K562 (cell line): ENCODE measurements at regions not wholly inside any gene's neighbourhood (a gene's known extent, or its start where the extent isn't known, plus 50 kb on each side); places are given as distances from the start of the nearest gene placed in this dataset.
"Not testable (repeated sequence)": the region's sequence is repeated elsewhere in the genome, so short reads cannot be mapped to it uniquely, and the experiment has no call there.

Experiments
- ATAC-seq: fragments of 200-7000 bp; cut with Tn5 transposase; 3 replicates; pipeline ENCODE4 v1.9.1; 2020; ENCODE audit warnings: moderate library complexity
- BruUV-seq: library from RNA; stranded (reverse); fragments of 400-500 nt; replicated peaks from 2 replicates; lab custom pipeline; 2021; lab: Mats Ljungman, UMichigan
- CTCF ChIA-PET: fragments of 300-600 bp; formaldehyde crosslinking; extraction: SDS; loops from one replicate; lab custom pipeline; 2021; ENCODE audit warnings: low intra/inter-chr PET ratio; lab: Yijun Ruan, JAX
- POLR2A ChIA-PET: fragments of 300-600, 350-650 bp; sonication (Branson Sonifier 250); formaldehyde crosslinking; extraction: SDS; loops from one replicate; lab custom pipeline; 2021; ENCODE audit warnings: antibody characterized with exemption, inconsistent platforms; lab: Yijun Ruan, JAX
- DNase-seq, 4 experiments: peaks; one replicate each; pipeline versions ENCODE4 v3.0.0 to v3.0.0-alpha.2; 2011 to 2018; ENCODE audit warnings: low spot score in 3 of 4, mixed read lengths in 3 of 4; ENCODE audit errors: extremely low read depth in 1 of 4
- FAIRE-seq: peaks from 2 replicates; lab custom pipeline; 2011; peaks lifted over from hg19 to GRCh38; lab: Jason Lieb, UNC
- H2AFZ ChIP-seq: 2 replicates; pipeline ENCODE4 v1.6.0; 2011; ENCODE audit warnings: low read depth, low read length, control low read depth, inconsistent platforms
- H3K27ac ChIP-seq: fragments of 200-600 bp; 3 replicates; pipeline ENCODE4 v1.8.0; 2011; ENCODE audit warnings: low read depth, mild to moderate bottlenecking, control low read depth, inconsistent platforms, low read length, moderate library complexity, mixed read lengths; ENCODE audit errors: extremely low read depth
- H3K27me3 ChIP-seq, 2 experiments: fragments of 300-600 bp in 1 of 2; 2 replicates in 1 of 2; 3 replicates in 1 of 2; pipeline versions ENCODE4 v1.6.0 to v1.8.0; 2011; ENCODE audit warnings: inconsistent platforms in 2 of 2, low read length in 2 of 2, mild to moderate bottlenecking in 1 of 2, mixed read lengths in 1 of 2, moderate library complexity in 1 of 2; ENCODE audit not compliant: control insufficient read depth in 2 of 2, insufficient read depth in 2 of 2
- H3K36me3 ChIP-seq: fragments of 300-600 bp; 3 replicates; pipeline ENCODE4 v1.8.0; 2011; ENCODE audit warnings: mild to moderate bottlenecking, low read length, inconsistent platforms; ENCODE audit not compliant: control insufficient read depth, insufficient read depth
- H3K4me1 ChIP-seq, 2 experiments: fragments of 200-600 bp in 1 of 2; replicated peaks in 1 of 2; 2 replicates in 1 of 2; 3 replicates in 1 of 2; pipeline versions ENCODE4 v1.5.1 to v1.8.0; 2011; ENCODE audit warnings: inconsistent platforms in 2 of 2, low read length in 2 of 2, mild to moderate bottlenecking in 1 of 2, mixed read lengths in 1 of 2, moderate library complexity in 1 of 2; ENCODE audit not compliant: control insufficient read depth in 2 of 2, insufficient read depth in 2 of 2
- H3K4me2 ChIP-seq: 2 replicates; pipeline ENCODE4 v1.6.1; 2011; ENCODE audit warnings: low read length, control low read depth, inconsistent platforms, mixed read lengths; ENCODE audit not compliant: insufficient read depth
- H3K4me3 ChIP-seq: fragments of 200-600 bp; sonication (generic), shearing (Covaris generic); 2 replicates; pipeline ENCODE4 v1.5.1; 2016; ENCODE audit warnings: control low read depth, inconsistent platforms
- H3K79me2 ChIP-seq: fragments of 200-600 bp; 3 replicates; pipeline ENCODE4 v1.8.0; 2011; ENCODE audit warnings: low read length, inconsistent platforms; ENCODE audit not compliant: control insufficient read depth, insufficient read depth
- H3K9ac ChIP-seq, 2 experiments: 2 replicates each; pipeline versions ENCODE4 v1.6.0 to v1.6.1; 2011; ENCODE audit warnings: low read depth in 2 of 2, low read length in 2 of 2, control low read depth in 1 of 2, inconsistent platforms in 1 of 2, mild to moderate bottlenecking in 1 of 2, mixed read lengths in 1 of 2; ENCODE audit not compliant: insufficient read depth in 1 of 2
- H3K9me1 ChIP-seq: one replicate; pipeline ENCODE4 v1.6.0; 2011; ENCODE audit warnings: inconsistent platforms, mild to moderate bottlenecking, low read length, moderate library complexity; ENCODE audit not compliant: control insufficient read depth, insufficient read depth
- H3K9me3 ChIP-seq: replicated peaks from 2 replicates; pipeline ENCODE4 v1.5.1; 2011; ENCODE audit warnings: low read depth, low read length, inconsistent platforms; ENCODE audit not compliant: control insufficient read depth, insufficient read depth
- H4K20me1 ChIP-seq: replicated peaks from 2 replicates; pipeline ENCODE4 v1.6.1; 2011; ENCODE audit warnings: low read length, inconsistent platforms, mixed read lengths; ENCODE audit not compliant: control insufficient read depth, insufficient read depth
- HCFC1 ChIP-seq: IDR thresholded peaks from 2 replicates; pipeline ENCODE4 v1.6.1; 2012; ENCODE audit warnings: low read depth, low read length, improper control_type of control experiment
- HOXB6 ChIP-seq: fragments of 250-450 bp; sonication (Bioruptor Pico); IDR thresholded peaks from 2 replicates; pipeline ENCODE4 v1.5.1; 2022; ENCODE audit warnings: mild to moderate bottlenecking, borderline replicate concordance
- PHF20 ChIP-seq: fragments of 450-650 bp; IDR thresholded peaks from 2 replicates; pipeline ENCODE4 v1.6.1; 2018; ENCODE audit not compliant: partially characterized antibody
- ZNF518B ChIP-seq: fragments of 250-450 bp; sonication (Bioruptor Pico); IDR thresholded peaks from 2 replicates; pipeline ENCODE4 v1.5.0; 2021; ENCODE audit warnings: mild to moderate bottlenecking, moderate library complexity
- WGBS: fragments of 100-300 bp; shearing (Covaris generic); methylation state at CpG from one replicate; pipeline ENCODE4 v1.1.6; 2016; ENCODE audit warnings: low coverage, mixed read lengths; ENCODE audit not compliant: insufficient coverage; ENCODE audit errors: missing lambda C conversion rate; 5-methylcytosine and 5-hydroxymethylcytosine counted together
- in situ Hi-C: fragments of 300-500 bp; cut with MboI; formaldehyde crosslinking; loops from 4 replicates; pipeline ENCODE4 v1.15.0; 2018; ENCODE audit warnings: inconsistent platforms, mixed read lengths
- intact Hi-C: fragments of 100-400 bp; cut with micrococcal nuclease; formaldehyde crosslinking; loops from 2 replicates; pipeline ENCODE4 v1.14.2; 2022

- no peaks in the 10 kb centered on the region for H4K20me1 ChIP-seq
- H3K4me1 ChIP-seq: no peaks in the 10 kb centered on the region
- H3K27me3 ChIP-seq: no peaks in the 10 kb centered on the region
- no peak overlapping the region for H2AFZ ChIP-seq
- ChIA-PET CTCF (no interaction called here), POLR2A (no interaction called here)
- DNase-seq: no peak
- H3K4me3 ChIP-seq: no peak overlapping the region
- no peaks in the 10 kb centered on the region for H3K36me3 ChIP-seq
- no peak for ATAC-seq
- WGBS: 0% methylated on average over 1 of the region's 1 CpG
- no peak overlapping the region for H3K9ac ChIP-seq
- no peak for FAIRE-seq
- H3K4me2 ChIP-seq: no peak overlapping the region
- intact Hi-C loops: no loop called here
- no peak for TF ChIP-seq PHF20
- no peak for TF ChIP-seq HCFC1
- TF ChIP-seq ZNF518B (CRISPR knock-in tag): no peak
- TF ChIP-seq HOXB6 (CRISPR knock-in tag): no peak
- no peaks in the 10 kb centered on the region for H3K9me1 ChIP-seq
- in situ Hi-C loops: no loop called here
- no peaks in the 10 kb centered on the region for H3K79me2 ChIP-seq
- BruUV-seq: no TSS peak
- H3K27ac ChIP-seq: no peak overlapping the region
- no peaks in the 10 kb centered on the region for H3K9me3 ChIP-seq
Observed at GRCh38 chr7:82655965-82656364, 212.4 kb upstream of the CACNA2D1 start.

- FAIRE-seq, H3K9ac ChIP-seq, CTCF ChIA-PET, H3K4me3 ChIP-seq, H3K9me1 ChIP-seq, H3K4me1 ChIP-seq, DNase-seq, BruUV-seq, H3K4me2 ChIP-seq, H3K9me3 ChIP-seq, POLR2A ChIA-PET, in situ Hi-C loops, H2AFZ ChIP-seq, H3K79me2 ChIP-seq, H3K27me3 ChIP-seq, H3K27ac ChIP-seq, intact Hi-C loops, H4K20me1 ChIP-seq, H3K36me3 ChIP-seq, ATAC-seq: not testable (repeated sequence)
- WGBS: under 1% methylated on average over 9 of the region's 10 CpGs
Observed at GRCh38 chr7:82650095-82650494, 206.5 kb upstream of the CACNA2D1 start.
